Trophoblast cell (in vitro differentiated cells and primary cell): ENCODE measurements at regions not wholly inside any gene's neighbourhood (a gene's known extent, or its start where the extent isn't known, plus 50 kb on each side); places are given as distances from the start of the nearest gene placed in this dataset.

Source experiments
- DNase-seq, 2 donors: peaks; one replicate each; pipeline ENCODE4 v3.0.0-alpha.2; 2016
- H2AFZ ChIP-seq: 2 replicates; pipeline ENCODE4 v1.6.1; 2013; ENCODE audit warnings: low read length, moderate library complexity, mild to moderate bottlenecking; ENCODE audit not compliant: insufficient read depth, poor library complexity
- H2AK5ac ChIP-seq: 2 replicates; pipeline ENCODE4 v1.6.1; 2013; ENCODE audit warnings: mild to moderate bottlenecking, low read length
- H2BK120ac ChIP-seq: 2 replicates; pipeline ENCODE4 v1.6.1; 2013; ENCODE audit warnings: low read length, mild to moderate bottlenecking, moderate library complexity; ENCODE audit not compliant: insufficient read depth, poor library complexity
- H2BK12ac ChIP-seq: 2 replicates; pipeline ENCODE4 v1.6.1; 2013; ENCODE audit warnings: mild to moderate bottlenecking, low read length, moderate library complexity
- H2BK5ac ChIP-seq: 2 replicates; pipeline ENCODE4 v1.6.1; 2013; ENCODE audit warnings: low read length, low read depth, moderate library complexity, mild to moderate bottlenecking; ENCODE audit not compliant: poor library complexity
- H3K14ac ChIP-seq: 2 replicates; pipeline ENCODE4 v1.6.1; 2013; ENCODE audit warnings: mild to moderate bottlenecking, low read length
- H3K18ac ChIP-seq: 2 replicates; pipeline ENCODE4 v1.6.1; 2013; ENCODE audit warnings: mild to moderate bottlenecking, low read length
- H3K23ac ChIP-seq: 2 replicates; pipeline ENCODE4 v1.6.1; 2013; ENCODE audit warnings: low read length
- H3K27ac ChIP-seq: 2 replicates; pipeline ENCODE4 v1.5.1; 2013; ENCODE audit warnings: low read depth, mild to moderate bottlenecking, inconsistent platforms, low read length, moderate library complexity
- H3K27me3 ChIP-seq: 2 replicates; pipeline ENCODE4 v1.6.1; 2013; ENCODE audit warnings: inconsistent platforms, mild to moderate bottlenecking, low read length, moderate library complexity; ENCODE audit not compliant: insufficient read depth
- H3K36me3 ChIP-seq, 2 experiments: 1 replicate in 1 of 2; 2 replicates in 1 of 2; pipeline ENCODE4 v1.6.1; 2013; ENCODE audit warnings: low read length in 2 of 2, mild to moderate bottlenecking in 2 of 2, moderate library complexity in 1 of 2; ENCODE audit not compliant: insufficient read depth in 2 of 2, control insufficient read depth in 1 of 2
- H3K4ac ChIP-seq: 2 replicates; pipeline ENCODE4 v1.6.1; 2013; ENCODE audit warnings: low read depth, mild to moderate bottlenecking, low read length, moderate library complexity
- H3K4me1 ChIP-seq, 2 experiments: 1 replicate in 1 of 2; 2 replicates in 1 of 2; pipeline ENCODE4 v1.6.1; 2013; ENCODE audit warnings: low read length in 2 of 2, mild to moderate bottlenecking in 2 of 2, moderate library complexity in 1 of 2; ENCODE audit not compliant: insufficient read depth in 2 of 2, control insufficient read depth in 1 of 2
- H3K4me2 ChIP-seq: 2 replicates; pipeline ENCODE4 v1.6.1; 2013; ENCODE audit warnings: inconsistent platforms, mild to moderate bottlenecking, low read length, moderate library complexity
- H3K4me3 ChIP-seq: 2 replicates; pipeline ENCODE4 v1.5.1; 2013; ENCODE audit warnings: mild to moderate bottlenecking, low read depth, low read length, inconsistent platforms
- H3K79me1 ChIP-seq: one replicate; pipeline ENCODE4 v1.6.1; 2013; ENCODE audit warnings: low read length
- H3K79me2 ChIP-seq: 2 replicates; pipeline ENCODE4 v1.6.1; 2013; ENCODE audit warnings: low read length, mild to moderate bottlenecking; ENCODE audit not compliant: control insufficient read depth, insufficient read depth, poor library complexity
- H3K9ac ChIP-seq: 2 replicates; pipeline ENCODE4 v1.6.1; 2013; ENCODE audit warnings: mild to moderate bottlenecking, low read length
- H3K9me3 ChIP-seq: 2 replicates; pipeline ENCODE4 v1.6.1; 2013; ENCODE audit warnings: low read depth, mild to moderate bottlenecking, control low read depth, inconsistent platforms, low read length; ENCODE audit not compliant: insufficient read depth
- H4K12ac ChIP-seq: 2 replicates; pipeline ENCODE4 v1.6.1; 2013; ENCODE audit warnings: low read depth, mild to moderate bottlenecking, low read length, moderate library complexity
- H4K8ac ChIP-seq: 2 replicates; pipeline ENCODE4 v1.6.1; 2013; ENCODE audit warnings: low read depth, mild to moderate bottlenecking, low read length, moderate library complexity
- H4K91ac ChIP-seq: one replicate; pipeline ENCODE4 v1.6.1; 2013; ENCODE audit warnings: low read depth, mild to moderate bottlenecking, low read length, moderate library complexity
- WGBS: extraction: QIAGEN DNeasy Blood & Tissue Kit; methylation state at CpG from one replicate; pipeline ENCODE4 v1.1.7; 2013; ENCODE audit warnings: missing lambda C conversion rate; ENCODE audit not compliant: insufficient read length, insufficient coverage; ENCODE audit errors: extremely low coverage; 5-methylcytosine and 5-hydroxymethylcytosine counted together

DNA sequence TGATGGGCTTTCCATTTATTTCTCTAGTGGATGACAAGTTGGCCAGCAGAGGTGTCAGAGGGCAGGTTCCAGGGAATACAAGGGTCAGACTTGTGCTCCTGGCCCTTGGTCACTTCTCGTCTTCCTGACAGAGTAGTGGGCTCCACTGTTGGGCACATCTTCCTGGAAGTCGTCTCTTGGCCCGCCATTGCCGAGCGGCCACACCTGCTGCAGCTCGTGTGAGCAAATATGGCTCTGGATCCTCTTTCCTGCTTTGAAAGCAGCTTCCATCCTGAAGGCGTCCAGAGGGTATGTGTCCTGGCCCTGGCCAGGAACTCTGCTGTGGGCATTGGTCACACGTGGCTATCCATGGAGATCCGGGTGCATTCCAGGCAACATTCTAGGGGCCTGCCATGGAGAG lies 100.2 kb downstream of the SNRPN start:
- no CpG with 5 or more reads among the region's 9 CpGs for whole genome bisulfite sequencing
- no peaks in the 10 kb centered on the region for H3K4me1 ChIP-seq

DNA sequence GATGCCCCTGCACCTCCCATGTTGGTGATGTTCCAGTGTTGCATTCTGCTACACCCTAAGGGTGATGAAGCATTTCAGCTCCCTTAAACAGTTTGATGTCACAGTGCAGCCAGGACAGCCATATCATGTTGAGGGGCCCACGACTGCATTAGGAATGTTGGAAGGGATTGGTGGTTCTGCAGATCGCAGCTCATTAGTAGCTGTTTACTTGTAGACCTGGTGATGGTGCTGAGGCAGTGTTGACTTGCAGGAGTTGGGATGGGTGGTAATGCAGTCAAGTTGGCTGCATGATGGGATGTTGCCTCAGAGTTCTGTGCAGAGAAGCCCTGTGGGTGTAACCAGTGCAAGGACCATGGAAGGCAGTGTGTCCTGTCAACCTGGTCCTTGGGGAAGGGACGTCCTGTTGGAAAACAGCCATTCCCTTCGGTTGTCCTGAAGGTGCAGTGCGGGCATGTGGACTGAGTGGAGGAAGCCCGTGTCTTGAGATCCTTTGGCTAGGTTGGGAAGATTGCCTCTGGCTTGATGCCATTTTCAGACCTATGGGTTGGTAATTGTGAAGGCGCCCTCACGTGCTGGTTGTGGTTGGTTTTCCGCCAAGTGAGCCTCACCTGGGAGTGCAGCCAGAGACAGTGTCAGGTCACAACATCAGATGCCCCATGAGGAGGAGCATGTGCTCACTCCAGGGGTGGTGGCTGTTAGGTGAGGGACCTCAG lies 100.7 kb downstream of the SNRPN start:
- Histone ChIP-seq H3K4me2 (no peak overlapping the region), H3K27ac (no peak overlapping the region), H3K79me2 (no peaks in the 10 kb centered on the region), H4K91ac (no peak overlapping the region), H4K12ac (no peak overlapping the region), H3K23ac (no peak overlapping the region), H2AFZ (no peak overlapping the region), H2AK5ac (no peak overlapping the region), H3K4me3 (peak overlapping the region; percentile 0), H3K9ac (no peak overlapping the region), H3K36me3 (peaks cover 100% of the 10 kb centered on the region in 2 experiments), H3K14ac (no peak overlapping the region), H3K79me1 (no peaks in the 10 kb centered on the region), H3K27me3 (no peaks in the 10 kb centered on the region), H3K4me1 (no peaks in the 10 kb centered on the region), H3K4ac (no peak overlapping the region), H2BK12ac (no peak overlapping the region), H3K18ac (no peak overlapping the region), H2BK5ac (no peak overlapping the region), H3K9me3 (peaks cover 98% of the 10 kb centered on the region), H4K8ac (no peak overlapping the region), H2BK120ac (no peak overlapping the region)
- no peak for DNase-seq
- no CpG with 5 or more reads among the region's 9 CpGs for WGBS

More for the DNA sequence above, 100.2 kb downstream of the SNRPN start:
- no peaks in the 10 kb centered on the region for H3K79me1 ChIP-seq
- no peak overlapping the region for H3K14ac ChIP-seq
- no peak overlapping the region for H4K8ac ChIP-seq
- no peak overlapping the region for H4K91ac ChIP-seq
- no peak overlapping the region for H3K4ac ChIP-seq
- H3K4me2 ChIP-seq, result no peak overlapping the region
- H3K27me3 ChIP-seq, result no peaks in the 10 kb centered on the region
- H3K9ac ChIP-seq, result no peak overlapping the region
- no peak overlapping the region for H3K27ac ChIP-seq
- no peak overlapping the region for H3K4me3 ChIP-seq
- DNase-seq, result no peak
- H3K9me3 ChIP-seq, result peaks cover 98% of the 10 kb centered on the region
- H3K36me3 ChIP-seq, result peaks cover 100% of the 10 kb centered on the region in 2 experiments
- H2AK5ac ChIP-seq, result no peak overlapping the region
- no peak overlapping the region for H3K18ac ChIP-seq
- H2BK12ac ChIP-seq, result no peak overlapping the region
- H3K23ac ChIP-seq, result no peak overlapping the region
- H2BK5ac ChIP-seq, result no peak overlapping the region
- no peak overlapping the region for H2BK120ac ChIP-seq
- H4K12ac ChIP-seq, result no peak overlapping the region
- no peak overlapping the region for H2AFZ ChIP-seq
- no peaks in the 10 kb centered on the region for H3K79me2 ChIP-seq

DNA sequence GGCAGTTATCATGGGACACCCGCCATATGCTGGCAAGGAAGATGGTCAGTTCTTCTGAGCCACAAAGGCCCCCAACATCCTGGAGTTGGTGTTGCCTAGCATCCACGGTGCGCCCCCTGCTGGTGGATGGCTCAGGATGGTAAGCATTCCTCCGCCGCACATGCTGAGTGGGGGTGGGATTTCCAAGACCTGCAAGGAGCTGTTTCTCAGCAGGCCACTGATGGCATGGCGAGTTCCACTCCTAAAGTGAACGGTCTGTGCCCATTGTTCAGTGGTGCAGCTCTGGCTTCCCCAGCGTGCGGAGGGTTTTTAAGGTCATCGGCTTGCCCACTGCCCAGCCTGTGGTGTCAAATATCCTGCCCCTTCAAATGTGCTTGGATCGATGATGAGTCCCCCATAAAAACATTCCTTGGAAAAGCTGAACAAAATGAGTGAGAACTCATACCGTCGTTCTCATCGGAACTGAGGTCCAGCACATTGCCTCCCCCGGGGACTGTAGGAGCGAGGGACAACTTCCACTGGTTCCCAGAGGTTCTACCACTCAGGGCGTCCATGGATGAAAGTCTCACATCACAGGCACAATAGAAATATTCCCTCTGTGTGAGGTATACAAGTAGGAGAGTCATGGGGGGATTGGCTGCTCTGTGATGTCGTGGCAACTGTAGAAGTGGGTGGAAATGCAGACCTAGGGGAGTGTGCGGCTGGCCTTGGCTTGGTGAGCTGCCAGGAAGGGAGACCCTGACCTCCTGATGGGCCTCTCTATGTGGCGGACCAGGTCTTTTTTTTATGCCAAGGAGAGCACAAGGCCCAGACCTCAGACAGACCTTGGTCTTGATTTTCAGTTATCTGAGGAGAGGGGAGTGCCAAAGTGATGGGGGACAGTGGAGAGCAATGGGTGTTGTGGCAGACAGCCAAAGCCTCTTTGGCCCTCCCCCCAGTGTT lies 102.0 kb downstream of the SNRPN start:
- H3K14ac ChIP-seq, result no peak overlapping the region
- no CpG with 5 or more reads among the region's 20 CpGs for WGBS
- DNase-seq, result no peak

DNA sequence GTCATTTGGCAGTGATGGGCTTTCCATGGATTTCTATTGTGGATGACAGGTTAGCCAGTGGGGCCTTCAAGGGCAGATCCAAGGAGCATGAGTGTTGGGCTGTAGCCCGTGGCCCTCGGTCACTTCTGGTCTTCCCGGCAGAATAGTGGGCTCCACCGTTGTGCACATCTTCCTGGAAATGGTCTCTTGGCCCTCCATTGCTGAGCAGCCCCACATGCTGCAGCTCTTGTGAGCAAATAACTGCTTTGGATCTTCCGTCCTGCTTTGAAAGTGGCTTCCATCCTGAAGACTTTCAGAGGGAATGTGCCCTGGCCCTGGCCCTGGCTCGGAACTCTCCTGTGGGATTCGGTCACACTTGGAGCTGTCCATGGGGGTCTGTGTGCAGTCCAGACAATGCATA lies 102.8 kb downstream of the SNRPN start:
- H2BK12ac ChIP-seq, result no peak overlapping the region

More for the DNA sequence above, 102.0 kb downstream of the SNRPN start:
- H3K23ac ChIP-seq, result no peak overlapping the region
- H3K18ac ChIP-seq, result no peak overlapping the region
- no peak overlapping the region for H4K8ac ChIP-seq
- H3K4me2 ChIP-seq, result no peak overlapping the region
- no peak overlapping the region for H2AK5ac ChIP-seq
- no peak overlapping the region for H3K4me3 ChIP-seq
- H3K27ac ChIP-seq, result no peak overlapping the region
- H4K12ac ChIP-seq, result no peak overlapping the region
- H2BK12ac ChIP-seq, result no peak overlapping the region
- H2AFZ ChIP-seq, result no peak overlapping the region
- no peaks in the 10 kb centered on the region for H3K27me3 ChIP-seq
- no peak overlapping the region for H4K91ac ChIP-seq
- H3K79me2 ChIP-seq, result no peaks in the 10 kb centered on the region
- no peak overlapping the region for H2BK5ac ChIP-seq
- H3K4ac ChIP-seq, result no peak overlapping the region
- H3K9ac ChIP-seq, result no peak overlapping the region
- no peak overlapping the region for H2BK120ac ChIP-seq
- H3K9me3 ChIP-seq, result peaks cover 98% of the 10 kb centered on the region
- H3K36me3 ChIP-seq, result peaks cover 100% of the 10 kb centered on the region in 2 experiments
- H3K79me1 ChIP-seq, result no peaks in the 10 kb centered on the region
- no peaks in the 10 kb centered on the region for H3K4me1 ChIP-seq

More for the DNA sequence above, 102.8 kb downstream of the SNRPN start:
- Histone ChIP-seq H3K27ac (no peak overlapping the region), H3K18ac (no peak overlapping the region), H3K4me2 (no peak overlapping the region), H3K9me3 (peaks cover 98% of the 10 kb centered on the region), H3K4me3 (no peak overlapping the region), H4K91ac (no peak overlapping the region), H3K36me3 (peaks cover 100% of the 10 kb centered on the region in 2 experiments), H2AFZ (no peak overlapping the region), H3K9ac (no peak overlapping the region), H3K79me2 (no peaks in the 10 kb centered on the region), H3K27me3 (no peaks in the 10 kb centered on the region), H3K4me1 (no peaks in the 10 kb centered on the region), H2AK5ac (no peak overlapping the region), H3K79me1 (no peaks in the 10 kb centered on the region), H3K4ac (no peak overlapping the region), H4K8ac (no peak overlapping the region), H2BK120ac (no peak overlapping the region), H3K14ac (no peak overlapping the region), H2BK5ac (no peak overlapping the region), H3K23ac (no peak overlapping the region), H4K12ac (no peak overlapping the region)
- DNase-seq, result no peak
- no CpG with 5 or more reads among the region's 7 CpGs for WGBS
